ENCODE measurements at regions not wholly inside any gene's neighbourhood (a gene's known extent, or its start where the extent isn't known, plus 50 kb on each side); places are given as distances from the start of the nearest gene placed in this dataset.
"Not testable (repeated sequence)": the region's sequence is repeated elsewhere in the genome, so short reads cannot be mapped to it uniquely, and the experiment has no call there.

DNA sequence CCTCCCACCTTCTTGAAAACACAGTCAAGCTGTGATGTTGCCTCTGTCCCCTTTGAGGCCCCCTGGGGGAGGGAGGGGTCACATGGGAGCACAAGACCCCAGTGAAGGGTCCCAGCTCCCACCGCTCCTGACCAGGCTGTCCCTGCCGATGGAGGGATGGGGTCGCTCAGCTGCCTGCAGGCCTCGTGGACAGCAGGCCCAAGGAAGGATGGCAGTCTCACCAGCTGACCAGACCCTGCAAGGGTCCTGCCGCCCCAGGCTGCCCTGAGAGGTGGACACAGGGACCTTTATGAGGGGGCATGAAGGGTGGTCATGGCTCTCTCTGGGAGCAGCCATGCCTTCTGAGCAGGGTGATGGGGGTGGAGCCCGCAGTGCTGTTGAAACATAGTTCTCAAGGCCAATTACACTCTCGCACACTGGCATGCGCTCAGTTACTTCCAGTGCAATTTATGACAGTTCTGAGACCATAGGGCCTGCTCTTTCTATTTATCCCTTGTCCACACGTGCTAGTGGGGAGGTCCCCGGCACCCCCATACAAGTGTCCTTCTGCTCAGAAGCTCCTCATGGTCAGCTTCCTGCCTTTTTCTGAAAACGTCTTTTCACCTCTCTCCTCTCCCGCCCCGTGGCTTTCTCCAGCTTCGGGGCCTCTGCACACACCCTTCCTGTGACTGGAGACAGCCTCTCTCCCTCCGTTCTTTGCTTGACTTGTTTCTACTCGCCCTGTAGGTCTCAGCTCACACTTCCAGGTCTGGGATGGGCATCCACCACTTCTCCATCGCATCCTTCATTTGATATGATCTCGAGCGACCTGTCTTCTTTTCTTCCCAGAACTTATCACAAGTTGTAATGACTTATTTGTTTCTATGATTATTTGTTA, 313.1 kb downstream of the ADGRD1 start:
- no peak for TF ChIP-seq ZNF274 (IDR thresholded peaks at IDR 0.05; ENCODE audit: low read depth, low read length)
- H3K4me3 ChIP-seq (ENCODE audit: low read length), result no peak overlapping the region

DNA sequence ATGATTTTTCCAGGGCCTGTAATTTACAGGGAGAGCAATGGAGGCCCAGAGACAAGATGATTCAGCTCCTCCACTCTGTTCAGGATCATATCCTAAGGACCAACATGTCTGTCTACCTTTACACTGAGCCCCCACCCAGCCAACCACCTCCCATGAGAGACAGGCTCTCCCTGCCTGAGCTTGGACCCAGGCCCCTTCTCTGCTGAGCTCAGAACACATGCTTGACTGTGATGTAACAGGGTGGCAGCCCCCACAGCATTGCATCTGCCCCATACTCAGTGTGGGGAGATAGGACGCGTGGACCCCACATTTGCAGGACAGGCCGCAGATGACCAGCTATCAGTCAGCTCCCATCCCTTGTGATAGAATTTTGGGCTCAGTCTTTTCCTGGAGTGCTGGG, 313.9 kb downstream of the ADGRD1 start:
- no peak for TF ChIP-seq ZNF274 (IDR thresholded peaks at IDR 0.05; ENCODE audit: low read depth, low read length)
- no peak overlapping the region for H3K4me3 ChIP-seq (ENCODE audit: low read length)

DNA sequence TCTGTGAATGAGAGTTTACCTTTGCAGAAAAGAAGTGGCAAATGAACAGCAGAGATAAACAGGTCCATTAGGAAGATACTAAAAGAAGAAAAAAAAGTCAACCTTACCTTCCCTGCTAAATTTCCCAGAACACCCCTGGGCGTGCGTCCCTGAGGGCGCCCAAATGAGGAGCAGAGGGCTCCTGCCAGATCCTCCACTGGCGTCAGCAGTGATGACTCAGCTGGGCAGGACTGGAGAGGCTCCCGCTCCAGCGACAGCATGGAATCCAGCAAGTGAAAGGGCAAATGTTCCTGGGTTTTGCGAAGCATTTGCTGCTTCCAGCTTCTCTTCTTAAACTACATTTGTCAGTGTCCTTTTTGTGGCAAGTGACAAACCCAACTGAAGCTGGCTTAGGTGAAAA, 314.4 kb downstream of the ADGRD1 start:
- not testable (repeated sequence) for H3K4me3 ChIP-seq (ENCODE audit: low read length)

DNA sequence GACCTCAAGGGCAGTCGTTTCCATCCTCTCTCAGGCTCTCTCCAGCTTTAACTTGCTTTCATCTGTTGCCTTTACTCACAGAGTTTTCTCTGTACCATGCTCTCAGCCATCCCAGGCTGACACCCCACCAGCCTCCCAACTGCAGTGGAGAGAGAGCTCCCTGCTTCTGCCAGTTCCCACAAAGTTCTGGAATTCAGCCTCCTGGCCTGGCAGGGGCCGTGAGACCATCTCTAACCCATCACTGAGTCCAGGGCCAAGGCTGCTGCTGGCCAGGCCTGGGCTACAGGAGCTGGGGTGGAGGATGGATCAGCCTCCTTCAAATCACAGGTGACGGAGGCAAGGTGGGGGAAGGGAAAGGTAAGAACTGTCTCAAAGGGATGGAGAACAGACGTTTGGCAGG, 314.9 kb downstream of the ADGRD1 start:
- not testable (repeated sequence) for H3K4me3 ChIP-seq (ENCODE audit: low read length)

DNA sequence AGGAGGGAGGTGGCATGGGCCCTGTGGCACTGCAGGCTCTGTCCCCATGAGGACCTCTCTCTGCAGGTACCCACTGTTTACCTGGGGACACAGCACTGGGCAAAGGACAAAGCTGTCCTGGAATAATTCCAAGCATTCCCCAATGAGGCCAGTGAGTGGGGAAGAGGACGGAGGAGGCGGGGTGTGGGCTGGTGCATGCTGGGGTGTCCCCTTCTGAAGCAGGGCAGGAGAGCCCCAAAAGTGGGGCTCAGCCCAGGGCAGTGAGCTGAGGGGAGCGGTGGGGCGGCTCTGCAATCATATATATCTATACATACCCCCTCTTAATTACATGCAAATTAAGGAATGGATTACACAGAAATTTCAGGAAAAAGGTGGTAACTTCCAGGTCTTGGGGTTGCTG, 315.8 kb downstream of the ADGRD1 start:
- no peak for TF ChIP-seq ZNF274 (IDR thresholded peaks at IDR 0.05; ENCODE audit: low read depth, low read length)
- no peak overlapping the region for H3K4me3 ChIP-seq (ENCODE audit: low read length)

DNA sequence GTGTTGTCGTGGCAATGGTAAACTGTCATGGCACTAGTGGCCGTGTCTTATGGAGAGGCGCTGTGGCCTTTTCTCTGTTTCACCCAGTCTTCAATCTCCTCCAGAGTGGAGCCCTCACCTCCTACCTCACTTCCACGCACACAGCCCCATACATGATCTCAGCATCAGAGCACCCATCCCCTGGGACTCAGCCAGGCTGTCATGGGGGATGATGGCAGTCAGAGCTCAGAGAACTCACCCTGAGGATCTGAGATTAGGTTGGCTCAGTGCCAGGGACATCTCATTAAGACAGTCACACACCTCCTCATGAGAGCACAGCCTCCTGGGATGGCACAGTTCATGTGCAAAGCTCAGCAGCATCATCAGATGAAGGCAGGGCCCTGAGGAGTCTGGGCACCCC, 316.3 kb downstream of the ADGRD1 start:
- not testable (repeated sequence) for H3K4me3 ChIP-seq (ENCODE audit: low read length)

DNA sequence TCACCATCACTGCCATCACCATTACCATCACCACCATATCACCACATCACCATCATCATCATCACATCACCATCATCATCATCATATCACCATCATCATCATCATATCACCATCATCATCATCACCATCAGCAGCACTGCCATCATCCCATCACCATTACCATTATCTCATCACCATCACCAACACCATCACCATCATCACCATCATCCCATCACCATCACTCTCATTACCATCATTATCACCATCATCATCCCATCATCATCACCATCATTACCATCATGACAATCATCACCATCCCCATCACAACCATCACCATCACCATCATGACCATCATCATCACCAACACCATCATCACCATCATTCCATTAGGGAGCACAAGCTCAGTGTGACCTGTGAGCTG, 318.0 kb downstream of the ADGRD1 start:
- no peak for TF ChIP-seq ZNF274 (IDR thresholded peaks at IDR 0.05; ENCODE audit: low read depth, low read length)
- H3K4me3 ChIP-seq (ENCODE audit: low read length), result no peak overlapping the region

DNA sequence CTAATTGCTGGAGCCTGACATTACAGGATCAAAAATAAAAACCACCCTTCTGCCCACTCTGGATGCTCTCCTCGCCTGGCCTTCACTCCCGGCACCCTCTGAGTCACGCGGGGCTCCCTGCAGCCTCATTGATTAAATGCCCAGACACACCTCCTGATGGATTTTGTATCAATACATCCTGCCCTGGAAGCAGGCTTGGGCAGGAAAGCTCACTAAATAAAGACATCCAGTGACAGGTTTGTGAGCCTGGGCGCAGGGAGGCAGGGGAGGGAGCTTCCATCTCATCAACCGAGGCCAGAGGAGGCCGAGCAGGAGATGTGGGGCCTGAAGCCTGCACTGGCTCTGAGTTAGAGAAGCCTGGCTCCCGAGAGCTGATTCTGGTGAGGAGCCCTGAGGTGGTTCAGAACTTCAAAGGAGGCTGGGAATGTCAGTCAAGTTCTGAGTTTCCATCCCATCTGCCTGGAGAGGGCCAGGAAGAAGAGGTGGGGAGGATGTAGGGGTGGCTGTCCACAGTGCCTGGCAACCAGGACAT, 318.6 kb downstream of the ADGRD1 start:
- H3K4me3 ChIP-seq (ENCODE audit: low read length), result not testable (repeated sequence)

DNA sequence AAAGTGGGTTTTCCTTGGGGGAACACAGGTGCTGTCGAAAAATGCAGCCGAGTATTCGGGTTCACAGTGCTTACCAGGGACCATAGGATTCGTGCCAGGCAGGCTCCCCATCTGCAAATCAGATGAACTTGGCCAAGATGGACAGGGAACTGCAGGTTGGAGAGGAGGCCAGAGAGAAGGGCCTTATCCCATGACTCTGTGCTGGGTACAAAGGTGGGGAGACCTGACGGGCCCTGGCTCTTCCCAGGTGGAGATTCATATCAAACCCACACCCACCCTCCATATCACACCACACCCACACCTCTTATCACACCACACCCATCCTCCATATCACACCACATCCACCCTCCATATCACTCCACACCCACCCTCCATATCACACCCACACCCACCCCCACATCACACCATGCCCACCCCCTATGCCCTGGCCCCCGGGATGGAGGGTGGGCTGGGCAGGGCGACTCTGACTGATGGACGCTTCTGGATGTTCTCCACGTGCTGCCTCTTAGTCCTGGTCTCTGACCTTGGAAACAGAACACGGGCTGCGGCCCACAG, 319.7 kb downstream of the ADGRD1 start:
- TF ChIP-seq ZNF274 (IDR thresholded peaks at IDR 0.05; ENCODE audit: low read depth, low read length), result no peak
- no peak overlapping the region for H3K4me3 ChIP-seq (ENCODE audit: low read length)

DNA sequence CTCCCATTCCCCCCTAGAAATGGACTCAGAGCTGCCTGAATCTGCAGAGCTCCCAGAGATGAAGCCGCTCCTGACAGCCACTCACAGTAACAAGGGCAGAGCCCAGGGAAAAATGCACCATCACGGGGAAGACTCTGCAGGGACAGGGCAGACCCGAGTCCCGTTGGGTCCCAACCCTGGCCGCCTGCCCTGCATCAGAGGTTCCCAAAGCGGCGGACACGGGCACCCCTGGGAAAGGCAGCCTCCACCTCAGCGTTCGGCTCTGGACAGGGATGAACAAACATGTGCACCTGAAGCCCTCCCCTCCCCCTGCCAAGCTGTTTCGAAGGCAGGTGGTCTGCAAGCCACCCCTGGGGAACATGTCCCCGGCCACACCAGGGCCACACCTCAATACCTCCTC, 320.4 kb downstream of the ADGRD1 start:
- no peak overlapping the region for H3K4me3 ChIP-seq (ENCODE audit: low read length)
- no peak for TF ChIP-seq ZNF274 (IDR thresholded peaks at IDR 0.05; ENCODE audit: low read depth, low read length)

DNA sequence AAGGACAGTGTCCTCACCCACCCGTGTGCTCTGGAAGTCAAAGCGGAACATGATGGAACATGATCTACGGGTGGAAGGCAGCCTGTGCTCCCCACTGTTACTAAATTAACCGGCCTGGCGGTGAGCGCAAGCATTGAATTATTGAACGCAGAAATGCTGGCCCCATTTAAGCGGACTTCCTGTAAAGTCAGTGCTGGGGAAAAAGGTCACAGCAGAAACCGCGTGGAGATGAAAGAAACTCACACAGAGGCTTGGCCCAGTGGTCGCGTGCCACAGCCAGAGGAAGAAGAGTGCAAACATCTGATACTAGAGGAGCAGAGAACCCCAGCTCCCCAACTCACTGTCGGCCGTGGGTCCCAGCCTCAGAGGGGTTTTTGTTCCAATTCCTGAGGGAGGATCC, 321.2 kb downstream of the ADGRD1 start:
- TF ChIP-seq ZNF274 (IDR thresholded peaks at IDR 0.05; ENCODE audit: low read depth, low read length), result no peak
- no peak overlapping the region for H3K4me3 ChIP-seq (ENCODE audit: low read length)

DNA sequence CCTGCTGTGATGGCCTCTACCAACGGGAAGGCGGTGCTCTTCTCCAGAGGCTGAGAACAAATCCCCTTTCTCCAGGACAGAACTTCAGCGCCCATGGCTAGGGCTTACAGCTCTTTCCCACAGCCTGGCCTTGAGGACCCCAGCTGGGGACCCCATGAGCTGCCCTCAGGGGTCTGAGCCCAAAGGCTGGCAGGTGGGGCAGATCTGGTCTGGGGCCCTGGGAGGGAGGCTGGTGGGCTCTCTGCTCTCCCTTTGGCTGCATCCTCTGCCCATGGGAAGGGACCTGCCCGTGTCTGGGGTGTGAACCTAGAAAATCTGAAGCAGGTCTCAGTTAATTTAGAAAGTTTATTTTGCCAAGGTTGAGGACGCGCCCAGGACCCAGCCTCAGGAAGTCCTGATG, 322.1 kb downstream of the ADGRD1 start:
- H3K4me3 ChIP-seq (ENCODE audit: low read length), result no peak overlapping the region
- no peak for TF ChIP-seq ZNF274 (IDR thresholded peaks at IDR 0.05; ENCODE audit: low read depth, low read length)

DNA sequence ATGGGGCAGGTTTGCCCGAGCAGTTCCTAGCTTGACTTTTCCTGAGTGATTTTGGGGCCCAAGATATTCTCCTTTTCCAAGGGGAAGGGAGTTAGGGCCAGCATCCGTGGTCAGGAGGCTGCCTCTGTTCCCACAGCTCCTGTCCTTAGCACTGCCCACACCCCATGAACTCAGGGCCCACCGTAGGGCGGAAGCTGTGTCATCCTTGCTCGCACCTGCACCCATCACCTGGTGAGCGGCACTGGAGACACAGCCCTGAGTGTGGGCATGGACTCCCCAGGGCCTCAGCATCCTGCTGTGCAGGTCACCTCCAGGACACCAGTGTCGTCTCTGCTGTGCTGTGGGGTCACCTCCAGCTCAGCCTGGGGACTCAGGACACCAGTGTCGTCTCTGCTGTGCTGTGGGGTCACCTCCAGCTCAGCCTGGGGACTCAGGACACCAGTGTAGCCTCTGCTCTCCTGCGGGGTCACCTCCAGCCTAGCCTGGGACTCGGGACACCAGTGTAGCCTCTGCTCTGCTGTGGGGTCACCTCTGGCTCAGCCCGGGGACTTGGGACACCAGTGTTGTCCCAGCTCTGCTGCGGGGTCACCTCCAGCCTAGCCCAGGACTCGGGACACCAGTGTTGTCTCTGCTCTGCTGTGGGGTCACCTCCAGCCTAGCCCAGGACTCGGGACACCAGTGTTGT, 322.9 kb downstream of the ADGRD1 start:
- no peak overlapping the region for H3K4me3 ChIP-seq (ENCODE audit: low read length)
- no peak for TF ChIP-seq ZNF274 (IDR thresholded peaks at IDR 0.05; ENCODE audit: low read depth, low read length)

DNA sequence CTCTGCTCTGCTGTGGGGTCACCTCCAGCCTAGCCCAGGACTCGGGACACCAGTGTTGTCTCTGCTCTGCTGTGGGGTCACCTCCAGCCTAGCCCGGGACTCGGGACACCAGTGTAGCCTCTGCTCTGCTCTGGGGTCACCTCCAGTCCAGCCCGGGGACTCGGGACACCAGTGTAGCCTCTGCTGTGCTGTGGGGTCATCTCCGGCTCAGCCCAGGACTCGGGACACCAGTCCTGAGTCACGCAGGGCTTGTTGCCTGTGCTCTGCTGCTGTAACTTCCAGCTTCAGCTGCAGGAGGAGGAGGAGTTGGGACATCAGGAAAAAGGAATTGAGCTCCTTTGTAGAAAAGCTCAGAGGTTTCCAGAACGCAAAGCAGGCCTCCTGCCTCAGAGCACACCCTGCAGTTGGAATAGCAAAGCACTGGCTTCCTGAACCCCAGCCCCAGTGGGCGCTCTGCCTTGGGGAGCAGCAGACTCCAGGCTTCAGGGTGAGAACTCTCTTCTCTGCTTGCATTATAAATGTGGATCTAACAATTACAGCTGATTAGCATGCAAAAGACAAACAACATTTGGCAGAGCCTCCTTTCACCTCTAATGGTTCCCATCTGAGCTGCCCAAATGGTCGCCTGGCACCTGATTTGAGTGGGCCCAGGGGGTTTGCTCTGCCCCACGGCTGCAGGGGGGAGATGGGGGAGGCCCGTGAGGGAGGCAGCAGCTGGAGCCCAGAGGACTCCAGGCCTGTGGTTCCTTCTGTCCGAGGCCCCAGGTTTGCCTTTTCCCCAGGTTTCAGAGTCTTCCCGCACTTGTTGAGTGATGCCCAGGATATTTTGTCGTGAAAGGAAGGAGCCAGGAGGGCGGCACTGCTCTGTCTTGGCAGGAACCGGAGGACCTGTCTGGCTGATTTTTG, 323.7 kb downstream of the ADGRD1 start:
- not testable (repeated sequence) for H3K4me3 ChIP-seq (ENCODE audit: low read length)

DNA sequence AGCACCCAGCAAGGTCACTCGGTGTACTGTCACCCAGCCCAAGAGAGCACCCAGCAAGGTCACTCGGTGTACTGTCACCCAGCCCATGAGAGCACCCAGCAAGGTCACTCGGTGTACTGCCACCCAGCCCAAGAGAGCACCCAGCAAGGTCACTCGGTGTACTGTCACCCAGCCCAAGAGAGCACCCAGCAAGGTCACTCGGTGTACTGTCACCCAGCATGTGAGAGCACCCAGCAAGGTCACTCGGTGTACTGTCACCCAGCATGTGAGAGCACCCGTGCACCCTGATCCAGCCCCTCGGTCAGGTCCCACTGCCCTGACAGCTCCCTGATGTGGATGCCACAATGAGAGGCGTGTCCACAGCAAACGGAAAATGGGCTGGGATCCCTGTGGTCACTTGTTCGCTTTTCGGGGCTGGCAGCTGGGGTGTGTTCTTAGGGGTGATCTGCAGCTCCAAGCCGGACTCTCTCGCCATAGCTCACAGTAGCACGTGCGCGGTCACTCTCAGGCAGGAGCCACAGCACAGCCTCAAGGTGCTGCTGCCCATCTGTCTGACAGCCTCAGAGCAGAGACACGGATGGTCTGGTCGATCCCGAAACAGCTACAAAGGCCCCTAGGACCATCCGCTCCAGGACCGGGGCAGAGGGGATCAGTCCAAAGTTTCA, 324.9 kb downstream of the ADGRD1 start:
- H3K4me3 ChIP-seq (ENCODE audit: low read length), result not testable (repeated sequence)

Measured in GM08714 (cell line).